ENCODE measurements at regions not wholly inside any gene's neighbourhood (a gene's known extent, or its start where the extent isn't known, plus 50 kb on each side); places are given as distances from the start of the nearest gene placed in this dataset.

GRCh38 chr4:96521046-96521536 is 681.2 kb downstream of the PDHA2 start:
- TF ChIP-seq CTCF (conservative IDR thresholded peaks at IDR 0.05) = no peak

GRCh38 chr4:96523611-96524010 is 683.7 kb downstream of the PDHA2 start:
- no peak for DNase-seq (ENCODE audit: low read depth, low spot score)
- no peak overlapping the region for H3K4me3 Mint-ChIP-seq
- no peaks in the 10 kb centered on the region for H3K4me1 Mint-ChIP-seq
- H3K27ac Mint-ChIP-seq (ENCODE audit: unreplicated experiment) = no peak overlapping the region
- TF ChIP-seq CTCF (conservative IDR thresholded peaks at IDR 0.05) = no peak
- H3K36me3 Mint-ChIP-seq (ENCODE audit: low read depth) = no peaks in the 10 kb centered on the region
- no peaks in the 10 kb centered on the region for H3K9me3 Mint-ChIP-seq
- H3K27me3 Mint-ChIP-seq (ENCODE audit: low read depth) = no peaks in the 10 kb centered on the region

More at GRCh38 chr4:96521046-96521536, 681.2 kb downstream of the PDHA2 start:
- H3K4me1 Mint-ChIP-seq = no peaks in the 10 kb centered on the region
- no peak overlapping the region for H3K27ac Mint-ChIP-seq (ENCODE audit: unreplicated experiment)
- H3K27me3 Mint-ChIP-seq (ENCODE audit: low read depth) = no peaks in the 10 kb centered on the region
- no peaks in the 10 kb centered on the region for H3K9me3 Mint-ChIP-seq
- no peak for DNase-seq (ENCODE audit: low read depth, low spot score)
- H3K4me3 Mint-ChIP-seq = no peak overlapping the region
- no peaks in the 10 kb centered on the region for H3K36me3 Mint-ChIP-seq (ENCODE audit: low read depth)

- Mint-ChIP-seq H3K4me1 (no peaks in the 10 kb centered on the region), H3K36me3 (ENCODE audit: low read depth) (no peaks in the 10 kb centered on the region), H3K27me3 (ENCODE audit: low read depth) (no peaks in the 10 kb centered on the region), H3K27ac (ENCODE audit: unreplicated experiment) (no peak overlapping the region), H3K9me3 (no peaks in the 10 kb centered on the region), H3K4me3 (no peak overlapping the region)
- DNase-seq (ENCODE audit: low read depth, low spot score) = no peak
- no peak for TF ChIP-seq CTCF (conservative IDR thresholded peaks at IDR 0.05)
Measured at GRCh38 chr4:96524311-96524875, 684.5 kb downstream of the PDHA2 start.

GRCh38 chr4:96525898-96526297 is 686.0 kb downstream of the PDHA2 start:
- no peaks in the 10 kb centered on the region for H3K9me3 Mint-ChIP-seq
- no peaks in the 10 kb centered on the region for H3K36me3 Mint-ChIP-seq (ENCODE audit: low read depth)
- H3K4me1 Mint-ChIP-seq = no peaks in the 10 kb centered on the region
- no peak for TF ChIP-seq CTCF (conservative IDR thresholded peaks at IDR 0.05)
- DNase-seq (ENCODE audit: low read depth, low spot score) = no peak
- H3K27me3 Mint-ChIP-seq (ENCODE audit: low read depth) = no peaks in the 10 kb centered on the region
- H3K4me3 Mint-ChIP-seq = no peak overlapping the region
- no peak overlapping the region for H3K27ac Mint-ChIP-seq (ENCODE audit: unreplicated experiment)

GRCh38 chr4:96526625-96527024 is 686.7 kb downstream of the PDHA2 start:
- Mint-ChIP-seq H3K4me3 (no peak overlapping the region), H3K27ac (ENCODE audit: unreplicated experiment) (no peak overlapping the region), H3K4me1 (no peaks in the 10 kb centered on the region), H3K9me3 (no peaks in the 10 kb centered on the region), H3K27me3 (ENCODE audit: low read depth) (no peaks in the 10 kb centered on the region), H3K36me3 (ENCODE audit: low read depth) (no peaks in the 10 kb centered on the region)
- no peak for DNase-seq (ENCODE audit: low read depth, low spot score)
- TF ChIP-seq CTCF (conservative IDR thresholded peaks at IDR 0.05) = no peak

Data from neural crest cell (in vitro differentiated cells).